HepG2 (cell line): ENCODE measurements at regions not wholly inside any gene's neighbourhood (a gene's known extent, or its start where the extent isn't known, plus 50 kb on each side); places are given as distances from the start of the nearest gene placed in this dataset.

Experiments
- ATAC-seq: fragments of 200-7000 bp; cut with Tn5 transposase; 3 replicates; pipeline ENCODE4 v1.9.1; 2020; ENCODE audit warnings: mild to moderate bottlenecking, moderate library complexity
- BruUV-seq: library from RNA; stranded (reverse); fragments of 400-500 nt; replicated peaks from 2 replicates; lab custom pipeline; 2021; lab: Mats Ljungman, UMichigan
- CTCF ChIA-PET: fragments of 300-600 bp; formaldehyde crosslinking; extraction: SDS; loops from one replicate; lab custom pipeline; 2021; ENCODE audit warnings: low total read pairs, inconsistent platforms, low intra/inter-chr PET ratio; lab: Yijun Ruan, JAX
- POLR2A ChIA-PET: fragments of 350-600 bp; sonication (Branson Sonifier 250); formaldehyde crosslinking; loops from one replicate; lab custom pipeline; 2020; ENCODE audit warnings: antibody characterized with exemption, inconsistent platforms; lab: Yijun Ruan, JAX
- DNase-seq: peaks from one replicate; pipeline ENCODE4 v3.0.0-alpha.2; 2015; ENCODE audit warnings: low spot score
- FAIRE-seq: peaks from 3 replicates; lab custom pipeline; 2011; peaks lifted over from hg19 to GRCh38; lab: Jason Lieb, UNC
- H2AFZ ChIP-seq: one replicate; pipeline ENCODE4 v1.6.1; 2011; ENCODE audit warnings: low read length, inconsistent platforms
- H3K27ac ChIP-seq: fragments of 300-600 bp; 3 replicates; pipeline ENCODE4 v1.8.0; 2011; ENCODE audit warnings: mixed run types, mild to moderate bottlenecking, mixed read lengths, low read length, inconsistent platforms; ENCODE audit not compliant: insufficient read depth; ENCODE audit errors: extremely low read length
- H3K27me3 ChIP-seq, 2 experiments: fragments of 200-600 bp in 1 of 2; 2 replicates in 1 of 2; 3 replicates in 1 of 2; pipeline versions ENCODE4 v1.6.0 to v1.8.0; 2011; ENCODE audit warnings: low read length in 2 of 2, mild to moderate bottlenecking in 2 of 2, moderate library complexity in 2 of 2, inconsistent platforms in 1 of 2; ENCODE audit not compliant: insufficient read depth in 2 of 2, control insufficient read depth in 1 of 2
- H3K36me3 ChIP-seq, 2 experiments: fragments of 200-600 bp in 1 of 2; replicated peaks in 1 of 2; 2 replicates in 1 of 2; 3 replicates in 1 of 2; pipeline versions ENCODE4 v1.5.1 to v1.8.0; 2011; ENCODE audit warnings: low read length in 2 of 2, inconsistent platforms in 1 of 2; ENCODE audit not compliant: insufficient read depth in 2 of 2, control insufficient read depth in 1 of 2
- H3K4me1 ChIP-seq: 2 replicates; pipeline ENCODE4 v1.5.1; 2012; ENCODE audit warnings: low read length, inconsistent platforms; ENCODE audit not compliant: insufficient read depth
- H3K4me2 ChIP-seq: 2 replicates; pipeline ENCODE4 v1.6.0; 2011; ENCODE audit warnings: low read depth, low read length, inconsistent platforms
- H3K4me3 ChIP-seq, 3 experiments: fragments of 200-600 bp in 1 of 3; sonication (generic), shearing (Covaris generic) in 1 of 3; replicated peaks in 1 of 3; 2 replicates each; pipeline ENCODE4 v1.5.1; 2011 to 2016; ENCODE audit warnings: low read length in 3 of 3, inconsistent platforms in 2 of 3, low read depth in 2 of 3, mild to moderate bottlenecking in 2 of 3, control low read depth in 1 of 3, mixed read lengths in 1 of 3; ENCODE audit not compliant: insufficient read depth in 1 of 3
- H3K79me2 ChIP-seq: one replicate; pipeline ENCODE4 v1.6.1; 2011; ENCODE audit warnings: low read length, inconsistent platforms; ENCODE audit not compliant: insufficient read depth
- H3K9ac ChIP-seq: 2 replicates; pipeline ENCODE4 v1.6.0; 2011; ENCODE audit warnings: mild to moderate bottlenecking, low read depth, low read length, inconsistent platforms; ENCODE audit not compliant: insufficient read depth
- H3K9me3 ChIP-seq: 2 replicates; pipeline ENCODE4 v1.5.1; 2012; ENCODE audit warnings: mild to moderate bottlenecking, low read length
- H4K20me1 ChIP-seq: 2 replicates; pipeline ENCODE4 v1.6.0; 2011; ENCODE audit warnings: inconsistent platforms, mild to moderate bottlenecking, low read length, moderate library complexity; ENCODE audit not compliant: insufficient read depth
- ATF7 ChIP-seq, 2 experiments: fragments of 450-650 bp in 1 of 2; sonication (generic) in 1 of 2; formaldehyde crosslinking in 1 of 2; IDR thresholded peaks; 2 replicates each; pipeline versions ENCODE4 v1.4.0 to v1.6.1; 2016 to 2020; ENCODE audit warnings: antibody characterized with exemption in 1 of 2, mild to moderate bottlenecking in 1 of 2, missing genetic modification reagents in 1 of 2
- CEBPB ChIP-seq: IDR thresholded peaks from 2 replicates; pipeline ENCODE4 v1.6.1; 2011; ENCODE audit warnings: low read depth, low read length, improper control_type of control experiment, borderline replicate concordance
- EHMT2 ChIP-seq: fragments of 200-600 bp; sonication (generic); IDR thresholded peaks from 2 replicates; pipeline ENCODE4 v1.7.0; 2017; ENCODE audit warnings: antibody characterized with exemption, low read depth, low read length, borderline replicate concordance
- FOXJ3 ChIP-seq: sonication (generic); formaldehyde crosslinking; IDR thresholded peaks from 2 replicates; pipeline ENCODE4 v1.4.0; 2020; ENCODE audit warnings: missing genetic modification reagents, mild to moderate bottlenecking, borderline replicate concordance
- FOXO1 ChIP-seq: sonication (generic); formaldehyde crosslinking; IDR thresholded peaks from 2 replicates; pipeline ENCODE4 v1.4.0; 2020; ENCODE audit warnings: missing genetic modification reagents
- JUNB ChIP-seq: sonication (generic); formaldehyde crosslinking; IDR thresholded peaks from 2 replicates; pipeline ENCODE4 v1.8.0; 2022; ENCODE audit warnings: missing genetic modification reagents, mild to moderate bottlenecking, borderline replicate concordance
- KDM1A ChIP-seq: IDR thresholded peaks from 2 replicates; pipeline ENCODE4 v1.6.1; 2016; ENCODE audit warnings: missing compliant biosample characterization
- SP4 ChIP-seq: sonication (generic); formaldehyde crosslinking; IDR thresholded peaks from 2 replicates; pipeline ENCODE4 v1.8.1; 2023; ENCODE audit warnings: mild to moderate bottlenecking, missing genetic modification reagents
- WGBS: methylation state at CpG from one replicate; pipeline ENCODE4 v1.1.6; 2017; ENCODE audit warnings: low lambda C conversion rate; 5-methylcytosine and 5-hydroxymethylcytosine counted together
- in situ Hi-C: cut with HindIII; loops from 2 replicates; pipeline ENCODE4 v1.10.0; 2017; ENCODE audit warnings: low pct_unique_long_range_greater_than_20kb; ENCODE audit not compliant: extremely low pct_ligation_motif_present
- intact Hi-C: fragments of 100-400 bp; cut with micrococcal nuclease; formaldehyde crosslinking; loops from one replicate; pipeline ENCODE4 v1.10.0; 2022; ENCODE audit not compliant: unreplicated experiment
- TF ChIP-seq, protein P1 (sequence below): IDR thresholded peaks from 2 replicates; pipeline ENCODE4 v1.6.1; 2016; ENCODE audit warnings: missing compliant biosample characterization, missing genetic modification reagents, borderline replicate concordance

DNA sequence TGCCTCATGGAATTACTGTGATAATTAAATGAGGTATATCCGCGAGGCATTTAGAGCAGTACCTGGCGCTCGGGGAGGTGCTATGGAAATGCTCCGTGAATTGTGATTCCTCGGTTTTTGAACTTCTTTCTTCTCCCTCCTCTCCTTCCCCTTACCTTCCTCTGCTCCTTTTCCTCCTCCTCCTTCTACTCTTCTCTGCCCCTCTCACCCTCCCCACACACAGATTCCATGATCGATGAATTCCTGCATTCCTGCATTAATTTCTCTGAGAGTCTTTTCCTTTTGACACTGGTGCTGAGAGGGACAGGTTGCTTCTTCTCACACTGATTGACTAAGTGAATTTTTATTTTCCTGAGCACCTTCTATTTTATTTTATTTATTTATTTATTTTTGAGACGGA is 101.2 kb upstream of the RGMA start:
- Histone ChIP-seq H3K36me3 (no peaks in the 10 kb centered on the region), H2AFZ (no peak overlapping the region), H3K4me2 (no peak overlapping the region), H3K27ac (no peak overlapping the region), H3K9me3 (no peaks in the 10 kb centered on the region), H3K9ac (no peak overlapping the region), H3K4me1 (no peaks in the 10 kb centered on the region), H3K4me3 (no peak overlapping the region), H4K20me1 (no peaks in the 10 kb centered on the region), H3K27me3 (peaks cover 0 to 10% of the 10 kb centered on the region in 2 experiments; a peak in 1 of 5 replicates), H3K79me2 (no peaks in the 10 kb centered on the region)
- in situ Hi-C loops: no loop called here
- TF ChIP-seq, protein P1, sequence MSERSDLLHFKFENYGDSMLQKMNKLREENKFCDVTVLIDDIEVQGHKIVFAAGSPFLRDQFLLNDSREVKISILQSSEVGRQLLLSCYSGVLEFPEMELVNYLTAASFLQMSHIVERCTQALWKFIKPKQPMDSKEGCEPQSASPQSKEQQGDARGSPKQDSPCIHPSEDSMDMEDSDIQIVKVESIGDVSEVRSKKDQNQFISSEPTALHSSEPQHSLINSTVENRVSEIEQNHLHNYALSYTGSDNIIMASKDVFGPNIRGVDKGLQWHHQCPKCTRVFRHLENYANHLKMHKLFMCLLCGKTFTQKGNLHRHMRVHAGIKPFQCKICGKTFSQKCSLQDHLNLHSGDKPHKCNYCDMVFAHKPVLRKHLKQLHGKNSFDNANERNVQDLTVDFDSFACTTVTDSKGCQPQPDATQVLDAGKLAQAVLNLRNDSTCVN (CRISPR knock-in tag): no peak
- TF ChIP-seq JUNB (CRISPR knock-in tag) (no peak), CEBPB (no peak), KDM1A (CRISPR knock-in tag) (no peak), ATF7 (IDR thresholded peaks at IDR 0.05) (no peak), ATF7 (CRISPR knock-in tag; IDR thresholded peaks at IDR 0.05) (no peak), FOXO1 (CRISPR knock-in tag) (no peak), EHMT2 (no peak), SP4 (CRISPR knock-in tag) (no peak), FOXJ3 (no peak)
- ATAC-seq (no peak), DNase-seq (no peak), FAIRE-seq (no peak)
- WGBS: 16% methylated on average over 8 of the region's 8 CpGs
- CTCF ChIA-PET: no interaction called here
- intact Hi-C loops: no loop called here
- POLR2A ChIA-PET: no interaction called here
- BruUV-seq: no TSS peak
